SU-DHL-6 (cell line): ENCODE measurements at regions not wholly inside any gene's neighbourhood (a gene's known extent, or its start where the extent isn't known, plus 50 kb on each side); places are given as distances from the start of the nearest gene placed in this dataset.

Experiments
- H2AFZ ChIP-seq: fragments of 200-600 bp; sonication (generic); 2 replicates; pipeline ENCODE4 v1.6.1; 2014; ENCODE audit warnings: low read depth, mild to moderate bottlenecking, moderate library complexity, mixed read lengths, antibody characterized with exemption, low read length; ENCODE audit not compliant: severe bottlenecking
- H3F3A ChIP-seq: fragments of 200-600 bp; shearing (Covaris generic); 2 replicates; pipeline ENCODE4 v1.6.0; 2016; ENCODE audit warnings: antibody characterized with exemption, mild to moderate bottlenecking; ENCODE audit not compliant: insufficient read depth
- H3K27ac ChIP-seq: fragments of 200-600 bp; sonication (generic); 2 replicates; pipeline ENCODE4 v1.5.1; 2016; ENCODE audit warnings: low read depth, mild to moderate bottlenecking, low read length, moderate library complexity, mixed read lengths
- H3K27me3 ChIP-seq: fragments of 200-600 bp; sonication (generic), shearing (Covaris generic); 2 replicates; pipeline ENCODE4 v1.6.0; 2014; ENCODE audit warnings: mild to moderate bottlenecking, low read length
- H3K36me3 ChIP-seq: fragments of 200-600 bp; sonication (generic); 2 replicates; pipeline ENCODE4 v1.6.1; 2014; ENCODE audit warnings: mild to moderate bottlenecking, low read length, mixed read lengths
- H3K4me2 ChIP-seq: fragments of 300-600, 200-600 bp; shearing (Covaris generic), sonication (generic); 2 replicates; pipeline ENCODE4 v1.6.0; 2014; ENCODE audit warnings: low read length, low read depth, mild to moderate bottlenecking; ENCODE audit not compliant: poor library complexity, severe bottlenecking
- H3K4me3 ChIP-seq: fragments of 200-600 bp; sonication (generic); 2 replicates; pipeline ENCODE4 v1.5.1; 2014; ENCODE audit warnings: antibody characterized with exemption, low read length, mild to moderate bottlenecking, mixed read lengths; ENCODE audit not compliant: insufficient read depth, poor library complexity, severe bottlenecking
- H3K79me2 ChIP-seq: fragments of 200-600 bp; sonication (generic); 2 replicates; pipeline ENCODE4 v1.6.1; 2014; ENCODE audit warnings: mild to moderate bottlenecking, low read length, moderate library complexity; ENCODE audit not compliant: insufficient read depth
- H3K9ac ChIP-seq: fragments of 200-600 bp; sonication (generic); 2 replicates; pipeline ENCODE4 v1.7.0; 2014; ENCODE audit warnings: mild to moderate bottlenecking, low read length
- H3K9me2 ChIP-seq: fragments of 200-600 bp; sonication (generic); replicated peaks from 2 replicates; pipeline ENCODE4 v1.6.1; 2014; ENCODE audit warnings: low read length; ENCODE audit not compliant: insufficient read depth
- H3K9me3 ChIP-seq: fragments of 200-600 bp; sonication (generic); 2 replicates; pipeline ENCODE4 v1.6.1; 2014; ENCODE audit warnings: low read length, mixed read lengths; ENCODE audit not compliant: insufficient read depth
- H4K20me1 ChIP-seq: fragments of 200-600 bp; sonication (generic); 2 replicates; pipeline ENCODE4 v1.6.1; 2014; ENCODE audit warnings: low read depth, mild to moderate bottlenecking, antibody characterized with exemption, low read length, moderate library complexity, mixed read lengths
- CTCF ChIP-seq: fragments of 200-600 bp; sonication (generic); IDR thresholded peaks from one replicate; pipeline ENCODE4 v1.5.1; 2017; ENCODE audit warnings: antibody characterized with exemption, mild to moderate bottlenecking, low read length, moderate library complexity; ENCODE audit not compliant: insufficient read depth, poor library complexity, severe bottlenecking
- EZH2phosphoT487 ChIP-seq: fragments of 200-600 bp; sonication (generic), shearing (Covaris generic); conservative IDR thresholded peaks from 2 replicates; pipeline ENCODE4 v1.6.1; 2018; ENCODE audit warnings: mild to moderate bottlenecking, antibody characterized with exemption, low read length, moderate library complexity, mixed read lengths

GRCh38 chr7:68969571-68969970, 628.7 kb upstream of the AUTS2 start:
- H3K9ac ChIP-seq, result no peak overlapping the region
- H3K79me2 ChIP-seq, result no peaks in the 10 kb centered on the region
- H3K27me3 ChIP-seq, result peaks cover 3% of the 10 kb centered on the region; the same call in 1 of the 2 replicates
- H3K4me3 ChIP-seq, result no peak overlapping the region
- no peak for TF ChIP-seq EZH2phosphoT487
- no peak for TF ChIP-seq CTCF
- no peaks in the 10 kb centered on the region for H3F3A ChIP-seq
- H3K4me2 ChIP-seq, result no peak overlapping the region
- no peak overlapping the region for H2AFZ ChIP-seq
- no peaks in the 10 kb centered on the region for H3K9me3 ChIP-seq
- H3K27ac ChIP-seq, result no peak overlapping the region
- H4K20me1 ChIP-seq, result no peaks in the 10 kb centered on the region
- no peaks in the 10 kb centered on the region for H3K36me3 ChIP-seq
- H3K9me2 ChIP-seq, result peaks cover 1% of the 10 kb centered on the region; the same call in 1 of the 2 replicates

- H3K9me2 ChIP-seq, result no peaks in the 10 kb centered on the region; the same call in 1 of the 2 replicates
- 0 out of 2 replicates have a peak, but pooled peaks cover 8% of the 10 kb centered on the region for H3K9me3 ChIP-seq
- H3K79me2 ChIP-seq, result no peaks in the 10 kb centered on the region
- H3K27ac ChIP-seq, result no peak overlapping the region
- no peak overlapping the region for H2AFZ ChIP-seq
- TF ChIP-seq EZH2phosphoT487 (no peak), CTCF (no peak)
- H3K4me3 ChIP-seq, result no peak overlapping the region
- no peak overlapping the region for H3K9ac ChIP-seq
- no peaks in the 10 kb centered on the region for H3F3A ChIP-seq
- no peaks in the 10 kb centered on the region for H3K27me3 ChIP-seq
- H3K4me2 ChIP-seq, result no peak overlapping the region
- no peaks in the 10 kb centered on the region for H3K36me3 ChIP-seq
- no peaks in the 10 kb centered on the region for H4K20me1 ChIP-seq
Observed at GRCh38 chr7:68971634-68972340, 626.5 kb upstream of the AUTS2 start.

GRCh38 chr7:68977385-68978055, 620.8 kb upstream of the AUTS2 start:
- Histone ChIP-seq H3F3A (no peaks in the 10 kb centered on the region), H3K79me2 (no peaks in the 10 kb centered on the region), H2AFZ (no peak overlapping the region), H3K27me3 (no peaks in the 10 kb centered on the region), H3K9me2 (no peaks in the 10 kb centered on the region), H3K4me3 (no peak overlapping the region), H3K9me3 (0 out of 2 replicates have a peak, but pooled peaks cover 8% of the 10 kb centered on the region), H4K20me1 (no peaks in the 10 kb centered on the region), H3K9ac (no peak overlapping the region), H3K27ac (no peak overlapping the region), H3K4me2 (no peak overlapping the region), H3K36me3 (no peaks in the 10 kb centered on the region)
- TF ChIP-seq CTCF, result no peak
- TF ChIP-seq EZH2phosphoT487, result no peak
